ENCODE measurements at regions not wholly inside any gene's neighbourhood (a gene's known extent, or its start where the extent isn't known, plus 50 kb on each side); places are given as distances from the start of the nearest gene placed in this dataset.

GRCh38 chr12:24759155-24759554 lies 189.7 kb downstream of the BCAT1 start:
- no peak for DNase-seq (ENCODE audit: low read depth in 2 of 3, low spot score in 2 of 3)

DNA sequence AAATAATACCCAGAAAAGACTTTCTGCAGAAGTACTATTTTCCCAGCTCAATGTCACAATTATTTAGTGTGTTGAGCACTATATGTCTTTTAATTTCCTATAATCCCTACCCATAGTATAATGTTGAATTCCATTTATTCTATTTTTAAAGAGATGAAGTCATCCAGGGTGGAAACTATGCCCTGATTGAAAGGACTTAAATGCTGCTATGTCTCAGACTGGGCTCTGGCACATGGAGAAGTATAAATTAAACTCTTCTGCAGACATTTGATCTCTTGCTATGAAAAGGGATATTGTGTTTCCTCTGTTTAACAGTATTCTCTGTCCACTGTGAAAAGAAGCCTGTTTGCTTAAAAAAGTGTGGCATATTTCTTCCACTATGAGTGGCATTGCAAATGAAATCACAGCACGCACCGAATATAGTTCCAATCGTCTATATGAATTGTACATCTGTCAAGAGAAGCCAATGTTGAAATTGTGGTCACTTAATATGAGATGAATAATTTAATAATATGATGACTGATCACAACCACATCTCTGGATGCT lies 192.3 kb downstream of the BCAT1 start:
- DNase-seq (ENCODE audit: low read depth in 2 of 3, low spot score in 2 of 3) = no peak

DNA sequence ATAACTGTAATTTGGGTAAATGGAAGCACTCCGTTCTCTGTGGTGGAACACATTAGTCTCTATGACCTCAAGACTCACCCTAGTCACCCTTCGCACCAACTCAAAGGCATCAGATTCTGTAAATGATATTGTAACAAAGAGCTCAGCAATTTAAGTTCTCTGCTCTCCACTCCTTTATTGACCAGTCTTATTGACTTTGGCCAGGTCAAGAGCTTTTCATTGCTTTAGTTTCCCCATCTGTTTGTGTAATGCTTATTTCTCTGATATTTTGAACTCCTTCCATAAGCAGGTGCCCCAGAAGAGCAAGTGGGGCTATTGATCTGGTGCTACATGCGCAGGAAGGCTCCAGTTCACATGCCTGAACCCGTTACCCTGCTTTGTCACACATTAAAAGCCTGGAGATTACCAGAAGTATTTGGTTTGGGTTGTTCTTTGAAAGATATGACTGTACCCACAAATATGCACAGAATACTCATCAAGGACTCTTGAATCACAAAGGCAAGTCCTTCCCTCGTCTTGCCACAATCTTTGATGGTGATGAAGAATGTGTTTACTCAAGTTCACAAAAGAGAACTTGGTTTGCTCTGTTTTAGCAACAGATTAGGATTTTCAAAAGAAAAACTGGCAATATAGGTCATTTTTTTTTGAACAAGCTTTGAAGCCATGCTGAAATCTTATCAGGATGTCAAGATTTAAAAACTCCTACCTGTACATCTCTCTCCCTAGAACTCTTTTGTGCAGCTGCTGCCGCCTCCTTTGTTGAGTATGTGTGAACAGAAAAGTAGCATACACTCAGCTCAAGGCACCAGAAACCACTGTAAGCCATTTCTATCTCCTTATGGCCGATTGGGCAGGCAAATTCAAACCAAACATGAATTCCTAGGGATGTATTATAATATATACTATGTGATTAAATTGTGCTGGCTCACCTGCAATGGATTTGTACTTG lies 193.9 kb downstream of the BCAT1 start:
- DNase-seq (ENCODE audit: low read depth in 2 of 3, low spot score in 2 of 3) = no peak

- no peak for DNase-seq (ENCODE audit: low read depth in 2 of 3, low spot score in 2 of 3)
These were observed 196.0 kb downstream of the BCAT1 start for GRCh38 chr12:24752763-24753462.

DNA sequence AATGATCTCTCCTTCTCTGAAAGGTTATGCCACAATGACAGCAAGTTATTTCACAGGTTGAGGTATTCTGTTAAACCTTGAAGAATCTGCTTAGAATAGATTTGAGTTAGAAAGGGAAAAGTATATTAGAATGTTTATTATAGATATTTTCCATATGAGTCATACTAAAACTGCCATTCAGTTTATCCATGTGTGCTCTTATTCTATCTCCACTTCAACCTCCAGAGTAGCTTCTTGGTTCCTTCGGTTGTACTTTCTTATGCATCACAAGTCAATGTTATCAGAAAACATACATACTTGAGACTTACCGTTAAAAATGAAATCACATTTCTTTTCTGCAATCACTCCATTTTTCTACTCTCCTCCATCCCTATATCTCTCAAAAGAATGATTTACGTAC lies 197.7 kb downstream of the BCAT1 start:
- no peak for DNase-seq (ENCODE audit: low read depth in 2 of 3, low spot score in 2 of 3)

DNA sequence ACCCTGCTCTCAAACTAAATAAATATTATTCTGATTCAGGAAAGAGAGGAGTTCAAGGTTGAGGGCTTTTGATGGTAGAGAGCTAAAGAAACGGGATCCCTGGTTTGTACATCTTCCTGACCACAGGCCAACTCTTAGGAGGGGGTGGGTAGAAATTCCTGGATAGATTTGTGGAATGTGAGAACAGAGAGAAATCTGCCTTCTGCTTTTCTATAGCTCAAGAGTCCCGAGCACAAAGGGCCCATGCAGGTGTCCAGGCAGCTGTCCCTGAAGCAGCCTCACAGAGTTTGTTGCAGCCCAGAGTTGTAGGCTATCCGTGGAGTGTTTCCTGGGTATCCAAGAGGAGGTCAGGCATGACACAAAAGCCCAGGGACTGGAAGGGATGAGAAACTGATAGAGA lies 198.6 kb downstream of the BCAT1 start:
- no peak for DNase-seq (ENCODE audit: low read depth in 2 of 3, low spot score in 2 of 3)

- DNase-seq (ENCODE audit: low read depth in 2 of 3, low spot score in 2 of 3) = no peak
These were observed 199.7 kb downstream of the BCAT1 start for GRCh38 chr12:24749171-24749570.

GRCh38 chr12:24748326-24748725 lies 200.6 kb downstream of the BCAT1 start:
- DNase-seq (ENCODE audit: low read depth in 2 of 3, low spot score in 2 of 3) = no peak

GRCh38 chr12:24746864-24747263 lies 202.0 kb downstream of the BCAT1 start:
- no peak for DNase-seq (ENCODE audit: low read depth in 2 of 3, low spot score in 2 of 3)

- no peak for DNase-seq (ENCODE audit: low read depth in 2 of 3, low spot score in 2 of 3)
These were observed 202.8 kb downstream of the BCAT1 start for GRCh38 chr12:24746006-24746671.

- peak in 1 of 3 donors; percentile 15 for DNase-seq (ENCODE audit: low read depth in 2 of 3, low spot score in 2 of 3)
These were observed 204.7 kb downstream of the BCAT1 start for GRCh38 chr12:24743941-24744793.

DNA sequence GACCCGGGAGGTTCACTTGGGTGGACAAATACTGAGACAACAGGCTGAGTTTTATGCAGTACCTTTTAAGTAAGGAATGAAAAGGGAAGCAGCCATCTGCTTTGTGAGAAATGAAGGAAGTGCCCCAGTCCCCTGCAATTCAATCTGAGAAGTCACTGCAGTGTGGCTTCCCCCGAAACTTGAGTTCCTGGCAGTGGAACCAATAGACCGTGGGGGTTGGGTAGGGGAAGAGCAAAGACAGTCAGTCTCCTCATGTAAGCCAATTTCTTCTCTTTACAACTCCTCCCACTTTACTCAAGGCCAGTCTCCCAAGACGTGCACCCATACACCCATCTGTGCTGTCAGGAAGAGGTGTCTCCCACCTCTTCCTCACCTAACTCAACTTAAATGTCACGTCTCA lies 206.5 kb downstream of the BCAT1 start:
- DNase-seq (ENCODE audit: low read depth in 2 of 3, low spot score in 2 of 3) = peak in 2 of 3 donors; percentile 18 to 69

DNA sequence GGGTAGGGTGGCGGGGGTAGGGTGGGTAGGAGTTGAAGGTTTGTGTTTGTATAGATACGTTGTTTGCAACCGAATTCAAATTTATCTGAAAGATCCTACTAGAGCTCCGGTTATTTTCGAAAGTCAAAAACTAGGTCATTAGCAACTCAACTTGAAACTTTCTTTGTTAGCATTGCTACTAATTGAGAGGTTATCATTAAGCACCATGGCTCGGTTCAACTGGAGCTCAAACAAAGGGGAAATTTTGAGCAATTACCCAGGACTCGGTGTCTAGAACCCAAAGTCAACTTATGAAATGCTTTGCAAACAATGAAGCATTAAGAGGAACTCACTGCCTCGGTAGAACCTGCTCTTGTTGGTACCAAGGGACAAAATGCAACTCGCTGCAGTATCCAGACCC lies 207.7 kb downstream of the BCAT1 start:
- no peak for DNase-seq (ENCODE audit: low read depth in 2 of 3, low spot score in 2 of 3)

DNA sequence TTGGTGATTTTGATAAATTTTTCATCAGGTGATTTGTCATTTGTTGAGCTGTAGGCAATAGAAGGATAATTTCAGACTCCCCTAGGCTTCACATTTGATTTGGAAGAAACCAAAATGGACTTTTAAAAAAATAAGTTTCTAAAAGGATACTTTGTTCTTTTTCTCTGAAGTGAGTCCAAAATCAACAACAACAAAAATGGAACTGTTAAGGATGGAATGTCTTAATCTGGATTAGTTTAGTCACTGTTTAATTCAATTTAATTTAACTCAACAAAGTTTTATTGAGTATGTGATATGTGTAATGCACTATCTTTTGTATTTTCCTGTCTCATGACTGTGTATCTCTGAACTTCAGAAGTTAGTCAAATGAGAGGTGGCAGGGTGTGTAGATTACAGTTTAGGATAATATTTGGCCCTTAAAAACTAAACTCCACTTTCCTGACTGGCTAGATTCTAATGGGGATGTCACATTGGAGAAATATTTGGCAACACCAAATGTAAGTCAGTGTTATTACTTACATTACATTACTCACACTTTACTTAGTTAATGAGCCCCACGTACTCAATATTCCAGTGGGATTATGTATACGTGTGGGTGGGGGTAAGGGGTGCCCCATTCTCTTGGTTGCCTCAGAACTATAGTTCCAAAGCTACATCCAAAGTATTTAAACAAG lies 209.7 kb downstream of the BCAT1 start:
- DNase-seq (ENCODE audit: low read depth in 2 of 3, low spot score in 2 of 3) = no peak

- DNase-seq (ENCODE audit: low read depth in 2 of 3, low spot score in 2 of 3) = no peak
These were observed 210.5 kb downstream of the BCAT1 start for GRCh38 chr12:24738441-24738840.

DNA sequence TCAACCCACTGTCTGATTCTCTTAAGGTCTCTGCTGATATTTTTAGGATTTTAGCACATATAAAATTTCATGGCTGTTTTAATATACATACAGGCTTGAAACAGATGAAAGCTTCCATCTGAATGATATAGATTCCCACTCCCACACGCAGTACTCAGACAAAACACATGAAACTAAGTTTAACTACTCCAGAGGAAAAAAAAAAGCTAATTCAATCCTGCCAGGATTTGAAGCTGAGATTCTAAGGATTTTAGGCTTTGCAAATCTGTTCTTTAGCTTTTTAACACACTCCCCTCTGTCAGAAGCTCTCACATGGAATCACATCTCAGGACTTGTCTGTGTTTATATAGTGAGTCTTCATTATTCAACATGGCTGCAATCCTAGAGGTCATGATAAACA lies 217.3 kb downstream of the BCAT1 start:
- no peak for DNase-seq (ENCODE audit: low read depth in 2 of 3, low spot score in 2 of 3)

DNA sequence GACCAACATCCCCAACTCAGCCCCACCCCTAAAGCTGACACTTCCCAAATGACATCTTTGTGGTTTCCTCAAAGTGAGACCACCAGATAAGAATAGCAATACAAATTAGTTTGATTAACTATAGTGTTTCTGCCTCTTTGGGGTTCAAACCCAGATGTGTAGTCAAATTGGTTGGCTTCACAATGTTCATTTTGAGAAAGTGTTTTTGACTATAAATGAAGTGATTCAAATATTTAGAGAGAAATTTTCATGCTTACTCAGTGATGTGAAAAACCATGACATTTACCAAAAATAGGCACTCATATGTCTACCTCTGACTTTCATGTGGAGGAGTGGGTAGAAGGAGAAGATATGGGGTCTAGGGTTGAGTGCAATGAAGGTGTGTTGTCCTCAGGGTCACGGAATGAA lies 218.4 kb downstream of the BCAT1 start:
- no peak for DNase-seq (ENCODE audit: low read depth in 2 of 3, low spot score in 2 of 3)

DNA sequence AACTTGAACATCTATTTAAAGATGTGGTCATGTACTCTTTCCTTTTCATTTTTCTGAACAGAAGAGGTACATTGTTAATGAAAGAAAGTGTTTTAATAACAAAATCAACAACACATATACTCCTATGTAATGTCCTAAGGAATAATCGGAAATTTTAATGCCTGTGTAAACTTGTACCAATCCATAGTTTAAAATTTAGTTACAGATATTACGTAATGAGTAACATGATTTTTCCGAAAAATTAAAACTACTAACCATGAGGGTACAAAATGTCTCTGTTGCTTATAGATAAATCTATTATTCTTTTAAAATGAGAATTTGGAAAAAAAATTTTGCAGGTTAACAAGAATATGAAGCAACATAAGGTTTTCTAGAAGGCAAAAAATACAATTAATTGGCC lies 220.1 kb downstream of the BCAT1 start:
- DNase-seq (ENCODE audit: low read depth in 2 of 3, low spot score in 2 of 3) = no peak

- peak in 2 of 3 donors; percentile 34 to 62 for DNase-seq (ENCODE audit: low read depth in 2 of 3, low spot score in 2 of 3)
These were observed 220.5 kb downstream of the BCAT1 start for GRCh38 chr12:24728366-24728765.

DNA sequence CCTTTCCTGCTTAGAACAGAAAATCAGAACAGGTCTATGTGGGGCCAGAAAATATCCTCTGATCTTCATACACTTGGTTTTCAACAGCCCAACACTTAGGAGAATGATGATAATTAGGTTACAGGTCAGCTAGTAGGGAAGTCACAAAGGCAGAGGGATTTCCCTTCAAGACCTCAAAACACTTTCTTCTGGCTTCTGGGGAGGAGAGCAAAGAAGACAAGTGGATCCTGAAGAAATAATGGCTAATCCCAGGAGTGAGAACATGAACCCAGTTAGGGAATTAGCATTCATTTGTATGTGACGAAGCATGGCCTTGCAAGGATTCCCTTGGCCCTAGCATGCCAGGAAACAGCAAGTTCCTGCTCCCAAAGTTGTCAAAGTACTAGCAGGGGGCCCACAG lies 223.3 kb downstream of the BCAT1 start:
- no peak for DNase-seq (ENCODE audit: low read depth in 2 of 3, low spot score in 2 of 3)
